ENCODE measurements at regions not wholly inside any gene's neighbourhood (a gene's known extent, or its start where the extent isn't known, plus 50 kb on each side); places are given as distances from the start of the nearest gene placed in this dataset.
A peak's percentile ranks its signal among the peaks of the same experiment; 100 is the strongest.
"Not testable (repeated sequence)": the region's sequence is repeated elsewhere in the genome, so short reads cannot be mapped to it uniquely, and the experiment has no call there.

- DNase-seq (ENCODE audit: low spot score) = not testable (repeated sequence)
These were observed 382.6 kb upstream of the TGIF2LX start for GRCh38 chrX:89539150-89539549.

DNA sequence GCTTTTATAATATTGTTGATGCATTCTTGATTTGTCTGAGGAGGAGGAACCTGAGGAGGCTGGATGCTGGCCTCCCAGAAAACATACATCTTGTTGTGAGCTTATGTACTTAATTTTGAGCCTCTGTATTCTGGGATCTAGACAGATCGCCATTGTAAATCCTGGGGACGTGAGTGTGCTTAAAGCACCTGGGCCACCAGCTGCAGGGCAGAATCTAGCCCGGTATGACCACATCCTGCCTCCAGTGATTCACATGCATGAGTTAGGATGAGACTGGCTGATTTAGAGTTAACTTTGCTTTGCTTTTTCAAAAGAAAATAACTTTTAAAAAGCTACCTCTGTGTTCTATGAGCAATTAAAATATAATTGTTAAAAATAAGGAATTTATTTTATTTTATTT, 364.6 kb upstream of the TGIF2LX start:
- not testable (repeated sequence) for DNase-seq (ENCODE audit: low spot score)

DNA sequence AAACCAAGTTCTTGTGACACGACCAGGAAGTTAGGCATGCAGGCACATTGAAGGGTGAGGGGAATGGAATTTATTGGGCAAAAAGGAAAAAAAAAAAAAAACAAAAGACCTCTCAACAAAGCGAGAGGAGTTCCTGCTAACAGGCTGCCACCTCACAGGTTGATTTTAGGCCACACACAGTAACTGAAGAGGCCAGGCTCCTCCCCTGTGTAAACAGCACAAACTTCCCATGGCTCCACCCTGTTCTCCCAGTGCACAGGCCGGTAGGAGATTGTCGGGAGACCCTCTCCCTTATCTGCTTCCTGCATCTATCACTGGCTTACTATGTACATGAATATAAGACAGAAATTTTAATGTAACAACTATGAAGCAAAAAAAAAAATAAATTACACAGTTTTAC, 359.6 kb upstream of the TGIF2LX start:
- not testable (repeated sequence) for DNase-seq (ENCODE audit: low spot score)

DNA sequence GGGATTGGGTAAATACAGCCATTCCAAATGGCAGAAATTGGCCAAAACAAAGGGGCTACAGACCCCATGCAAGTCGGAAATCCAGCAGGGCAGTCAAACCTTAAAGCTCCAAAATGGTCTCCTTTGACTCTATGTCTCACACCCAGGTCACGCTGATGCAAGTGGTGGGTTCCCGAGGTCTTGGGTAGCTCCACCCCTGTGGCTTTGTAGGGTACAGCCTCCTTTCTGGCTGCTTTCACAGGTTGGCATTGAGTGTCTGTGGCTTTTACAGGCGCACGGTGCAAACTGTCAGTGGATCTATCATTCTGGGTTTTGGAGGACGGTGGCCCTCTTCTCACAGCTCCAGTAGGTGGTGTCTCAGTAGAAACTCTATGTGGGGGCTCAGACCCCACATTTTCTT, 358.6 kb upstream of the TGIF2LX start:
- not testable (repeated sequence) for DNase-seq (ENCODE audit: low spot score)

DNA sequence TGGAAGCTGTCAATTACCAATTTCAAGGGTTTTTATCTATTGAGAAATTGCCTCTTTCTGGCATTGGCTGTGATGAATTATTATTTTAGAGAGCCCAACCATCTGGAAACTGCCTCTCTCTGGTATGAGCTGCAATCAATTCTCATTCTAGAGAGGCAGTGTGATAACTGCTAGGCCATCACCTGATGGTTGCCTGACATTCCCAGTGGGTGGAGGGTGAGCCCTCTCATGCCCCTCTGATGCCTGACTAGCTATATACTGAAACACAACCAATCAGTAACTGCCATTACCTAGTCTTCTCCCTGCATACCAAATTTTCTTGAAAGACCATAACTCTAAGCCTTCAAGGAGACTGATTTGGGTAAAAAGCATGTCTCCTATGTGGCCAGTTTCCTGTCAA, 353.9 kb upstream of the TGIF2LX start:
- DNase-seq (ENCODE audit: low spot score) = not testable (repeated sequence)

GRCh38 chrX:89581868-89582267, 339.8 kb upstream of the TGIF2LX start:
- not testable (repeated sequence) for DNase-seq (ENCODE audit: low spot score)

GRCh38 chrX:89631858-89632257, 289.9 kb upstream of the TGIF2LX start:
- DNase-seq (ENCODE audit: low spot score) = not testable (repeated sequence)

GRCh38 chrX:89635887-89636286, 285.8 kb upstream of the TGIF2LX start:
- not testable (repeated sequence) for DNase-seq (ENCODE audit: low spot score)

DNA sequence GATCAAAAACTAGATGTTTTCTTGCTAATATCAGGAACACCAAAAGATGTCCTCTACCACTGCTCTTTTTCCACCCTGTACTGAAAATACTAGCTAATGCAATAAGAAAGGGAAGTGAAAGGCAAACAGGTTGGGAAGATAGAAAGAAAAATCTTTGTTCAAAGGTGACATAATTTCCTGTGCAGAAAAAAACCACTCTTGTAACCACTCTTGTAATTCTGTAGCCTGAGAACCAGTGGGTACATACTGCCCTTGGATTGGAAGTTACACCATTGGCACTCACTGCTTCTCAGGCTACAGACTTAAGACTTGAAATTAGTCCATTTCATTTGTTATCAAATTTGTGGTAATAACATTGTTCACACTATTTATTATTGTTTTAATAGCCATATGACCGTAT, 263.0 kb upstream of the TGIF2LX start:
- not testable (repeated sequence) for DNase-seq (ENCODE audit: low spot score)

GRCh38 chrX:89706481-89706880, 215.2 kb upstream of the TGIF2LX start:
- DNase-seq (ENCODE audit: low spot score) = not testable (repeated sequence)

DNA sequence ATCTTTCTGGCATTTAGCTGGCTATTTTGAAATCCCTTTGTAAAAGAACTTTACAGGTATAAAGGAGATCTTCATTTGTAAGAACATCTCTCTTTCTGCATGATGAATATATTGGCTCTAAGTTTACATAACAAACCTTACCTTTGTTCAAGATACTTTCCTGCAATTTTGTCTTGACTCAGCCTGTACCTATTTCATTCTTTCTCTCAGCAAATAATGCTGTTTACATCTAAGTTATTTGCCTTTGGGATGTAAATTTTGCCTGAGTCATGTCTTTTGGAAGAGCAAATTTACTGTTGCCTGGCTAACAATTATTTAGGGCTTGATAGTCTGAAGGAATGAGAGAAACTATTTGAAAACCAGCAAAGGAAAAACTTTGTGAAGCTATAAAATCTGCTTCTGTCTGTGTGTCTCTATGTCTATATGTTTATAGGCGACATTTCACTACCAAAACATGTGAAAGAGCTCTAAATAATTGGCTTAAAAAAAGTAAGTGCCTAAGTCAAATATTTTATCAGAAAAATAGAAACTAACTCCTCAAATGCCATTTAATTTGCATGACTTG, 214.3 kb upstream of the TGIF2LX start:
- DNase-seq (ENCODE audit: low spot score) = not testable (repeated sequence)

- DNase-seq (ENCODE audit: low spot score) = not testable (repeated sequence)
These were observed 187.3 kb upstream of the TGIF2LX start for GRCh38 chrX:89734367-89734766.

DNA sequence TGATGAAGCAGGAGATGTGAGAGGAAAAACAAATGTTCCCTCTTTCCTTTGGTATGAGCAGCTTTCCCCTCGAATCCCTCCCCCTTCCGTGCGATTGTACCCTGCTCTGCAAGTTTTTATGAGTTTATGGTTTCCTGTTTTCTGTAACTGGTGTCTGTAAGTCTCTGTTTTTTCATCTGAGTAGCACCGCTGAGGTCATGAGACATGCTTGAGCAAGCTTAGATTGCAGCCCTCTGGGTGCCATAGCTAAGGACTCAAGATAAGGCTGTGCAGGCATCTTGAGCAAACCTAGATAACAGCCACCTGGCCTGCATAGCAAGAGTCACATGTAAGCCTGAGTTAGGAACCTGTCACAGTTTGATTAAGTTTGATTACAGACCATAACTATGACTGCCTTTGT, 165.2 kb upstream of the TGIF2LX start:
- DNase-seq (ENCODE audit: low spot score) = not testable (repeated sequence)

- DNase-seq (ENCODE audit: low spot score) = not testable (repeated sequence)
These were observed 163.9 kb upstream of the TGIF2LX start for GRCh38 chrX:89757767-89758166.

GRCh38 chrX:89759076-89759685, 162.5 kb upstream of the TGIF2LX start:
- DNase-seq (ENCODE audit: low spot score) = not testable (repeated sequence)

DNA sequence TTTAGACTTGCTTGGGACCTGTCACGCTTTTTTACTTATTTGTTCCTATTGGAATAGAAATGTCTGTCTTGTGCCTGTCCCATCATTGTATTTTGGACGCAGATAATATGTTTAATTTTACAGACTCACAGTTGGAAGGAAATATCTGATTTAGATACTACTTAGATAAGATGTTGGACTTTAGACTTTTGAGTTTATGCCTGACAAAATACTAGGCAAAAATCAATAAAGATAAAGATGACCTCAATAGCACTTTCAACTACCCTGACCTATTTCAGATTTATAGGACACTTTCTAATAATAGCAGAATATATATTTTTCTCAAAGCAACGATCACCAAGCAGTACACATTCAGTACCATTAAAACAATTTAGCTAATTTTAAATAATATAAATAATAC, 150.1 kb upstream of the TGIF2LX start:
- not testable (repeated sequence) for DNase-seq (ENCODE audit: low spot score)

- not testable (repeated sequence) for DNase-seq (ENCODE audit: low spot score)
These were observed 110.3 kb upstream of the TGIF2LX start for GRCh38 chrX:89811440-89811839.

- DNase-seq (ENCODE audit: low spot score) = not testable (repeated sequence)
These were observed 82.0 kb upstream of the TGIF2LX start for GRCh38 chrX:89839723-89840122.

- peak; percentile 1 for DNase-seq (ENCODE audit: low spot score)
These were observed 50.0 kb upstream of the TGIF2LX start for GRCh38 chrX:89871662-89872061.
